H9 (cell line): ENCODE measurements at regions not wholly inside any gene's neighbourhood (a gene's known extent, or its start where the extent isn't known, plus 50 kb on each side); places are given as distances from the start of the nearest gene placed in this dataset.

Experiments
- DNase-seq: peaks from one replicate; pipeline ENCODE4 v3.0.0-alpha.2; 2017
- H2AFZ ChIP-seq: one replicate; pipeline ENCODE4 v1.6.1; 2013; ENCODE audit warnings: mild to moderate bottlenecking, low read length, control low read depth, moderate library complexity
- H2AK5ac ChIP-seq: 2 replicates; pipeline ENCODE4 v1.6.1; 2013; ENCODE audit warnings: low read length, control low read depth, mixed read lengths; ENCODE audit not compliant: insufficient read length
- H2BK120ac ChIP-seq: one replicate; pipeline ENCODE4 v1.6.1; 2013; ENCODE audit warnings: low read depth, mild to moderate bottlenecking, low read length, control low read depth, inconsistent platforms; ENCODE audit not compliant: poor library complexity, severe bottlenecking
- H2BK12ac ChIP-seq: 2 replicates; pipeline ENCODE4 v1.6.1; 2013; ENCODE audit warnings: low read length, control low read depth, mixed read lengths, low read depth; ENCODE audit not compliant: insufficient read length
- H2BK15ac ChIP-seq: 2 replicates; pipeline ENCODE4 v1.6.1; 2013; ENCODE audit warnings: low read depth, low read length, control low read depth
- H2BK20ac ChIP-seq: one replicate; pipeline ENCODE4 v1.6.1; 2013; ENCODE audit warnings: low read depth, mild to moderate bottlenecking, low read length, control low read depth, inconsistent platforms; ENCODE audit not compliant: poor library complexity, severe bottlenecking
- H2BK5ac ChIP-seq: 2 replicates; pipeline ENCODE4 v1.6.1; 2013; ENCODE audit warnings: low read length, control low read depth, mixed read lengths; ENCODE audit not compliant: insufficient read length
- H3K14ac ChIP-seq: 2 replicates; pipeline ENCODE4 v1.6.1; 2013; ENCODE audit warnings: low read length, control low read depth; ENCODE audit not compliant: insufficient read depth
- H3K18ac ChIP-seq: 2 replicates; pipeline ENCODE4 v1.6.1; 2013; ENCODE audit warnings: low read depth, mild to moderate bottlenecking, mixed read lengths, low read length, control low read depth; ENCODE audit not compliant: insufficient read length
- H3K23ac ChIP-seq: 2 replicates; pipeline ENCODE4 v1.6.1; 2013; ENCODE audit warnings: low read length, control low read depth, mixed read lengths, low read depth; ENCODE audit not compliant: insufficient read length
- H3K23me2 ChIP-seq: 2 replicates; pipeline ENCODE4 v1.6.1; 2013; ENCODE audit warnings: low read depth, mild to moderate bottlenecking, mixed read lengths, low read length, control low read depth; ENCODE audit not compliant: insufficient read length, poor library complexity, severe bottlenecking
- H3K27ac ChIP-seq: 2 replicates; pipeline ENCODE4 v1.5.1; 2013; ENCODE audit warnings: low read length, control low read depth, mixed read lengths, low read depth; ENCODE audit not compliant: insufficient read length
- H3K27me3 ChIP-seq: 2 replicates; pipeline ENCODE4 v1.6.1; 2013; ENCODE audit warnings: low read length, control low read depth, inconsistent platforms; ENCODE audit not compliant: insufficient read depth
- H3K4ac ChIP-seq: 2 replicates; pipeline ENCODE4 v1.6.1; 2013; ENCODE audit warnings: low read depth, mild to moderate bottlenecking, control low read depth, inconsistent platforms, low read length, moderate library complexity
- H3K4me1 ChIP-seq: 2 replicates; pipeline ENCODE4 v1.6.1; 2013; ENCODE audit warnings: low read length, control low read depth, inconsistent platforms; ENCODE audit not compliant: insufficient read depth
- H3K4me2 ChIP-seq: 2 replicates; pipeline ENCODE4 v1.6.1; 2013; ENCODE audit warnings: low read length, control low read depth, mixed read lengths; ENCODE audit not compliant: insufficient read length, insufficient read depth
- H3K56ac ChIP-seq: 2 replicates; pipeline ENCODE4 v1.6.1; 2013; ENCODE audit warnings: low read depth, mild to moderate bottlenecking, mixed read lengths, low read length, control low read depth; ENCODE audit not compliant: insufficient read length
- H3K79me1 ChIP-seq: 2 replicates; pipeline ENCODE4 v1.6.1; 2013; ENCODE audit warnings: low read depth, mild to moderate bottlenecking, moderate library complexity, low read length, control low read depth, inconsistent platforms; ENCODE audit not compliant: insufficient read depth, poor library complexity, severe bottlenecking
- H3K79me2 ChIP-seq: 2 replicates; pipeline ENCODE4 v1.6.1; 2013; ENCODE audit warnings: low read length, control low read depth, inconsistent platforms; ENCODE audit not compliant: insufficient read depth
- H3K9ac ChIP-seq: 2 replicates; pipeline ENCODE4 v1.6.1; 2013; ENCODE audit warnings: low read length, control low read depth, mixed read lengths; ENCODE audit not compliant: insufficient read length; ENCODE audit errors: extremely low read depth
- H3K9me3 ChIP-seq: one replicate; pipeline ENCODE4 v1.6.1; 2013; ENCODE audit warnings: low read depth, low read length, inconsistent platforms; ENCODE audit not compliant: control insufficient read depth
- H3T11ph ChIP-seq: one replicate; pipeline ENCODE4 v1.6.1; 2013; ENCODE audit warnings: mild to moderate bottlenecking, low read length, control low read depth, inconsistent platforms
- H4K20me1 ChIP-seq: one replicate; pipeline ENCODE4 v1.6.1; 2013; ENCODE audit not compliant: control insufficient read depth, insufficient read length, insufficient read depth
- H4K5ac ChIP-seq: 2 replicates; pipeline ENCODE4 v1.6.1; 2013; ENCODE audit warnings: low read depth, mild to moderate bottlenecking, mixed read lengths, low read length, control low read depth; ENCODE audit not compliant: insufficient read length
- H4K8ac ChIP-seq: replicated peaks from 2 replicates; pipeline ENCODE4 v1.6.1; 2013; ENCODE audit warnings: low read length, control low read depth, mixed read lengths, low read depth; ENCODE audit not compliant: insufficient read length
- H4K91ac ChIP-seq: 2 replicates; pipeline ENCODE4 v1.6.1; 2013; ENCODE audit warnings: low read depth, mild to moderate bottlenecking, moderate library complexity, mixed read lengths, low read length, control low read depth; ENCODE audit not compliant: insufficient read length
- H3K27ac Mint-ChIP-seq, 3 experiments: 2 replicates in 2 of 3; 3 replicates in 1 of 3; pipeline ENCODE4 v1.8.0; 2020 to 2021; ENCODE audit warnings: mixed read lengths in 3 of 3, mild to moderate bottlenecking in 1 of 3, moderate library complexity in 1 of 3
- H3K27me3 Mint-ChIP-seq: 2 replicates; pipeline ENCODE4 v1.8.0; 2021; ENCODE audit warnings: low read depth, mild to moderate bottlenecking, moderate library complexity, mixed read lengths
- H3K36me3 Mint-ChIP-seq, 3 experiments: 2 replicates in 2 of 3; 3 replicates in 1 of 3; pipeline ENCODE4 v1.8.0; 2020 to 2021; ENCODE audit warnings: low read depth in 3 of 3, mixed read lengths in 3 of 3; ENCODE audit not compliant: insufficient read depth in 1 of 3
- H3K4me1 Mint-ChIP-seq, 2 experiments: 2 replicates each; pipeline ENCODE4 v1.8.0; 2020; ENCODE audit warnings: mixed read lengths in 2 of 2
- H3K4me3 Mint-ChIP-seq, 2 experiments: 2 replicates in 1 of 2; 3 replicates in 1 of 2; pipeline ENCODE4 v1.8.0; 2020 to 2021; ENCODE audit warnings: mild to moderate bottlenecking in 2 of 2, mixed read lengths in 2 of 2, moderate library complexity in 1 of 2
- H3K9me3 Mint-ChIP-seq, 2 experiments: 2 replicates in 1 of 2; 3 replicates in 1 of 2; pipeline ENCODE4 v1.8.0; 2020; ENCODE audit warnings: mild to moderate bottlenecking in 2 of 2, mixed read lengths in 2 of 2, moderate library complexity in 1 of 2
- CTCF ChIP-seq: fragments of 200-600 bp; sonication (generic); conservative IDR thresholded peaks from 3 replicates; pipeline ENCODE4 v1.8.0; 2021; ENCODE audit warnings: antibody characterized with exemption, mild to moderate bottlenecking
- WGBS: extraction: QIAGEN DNeasy Blood & Tissue Kit; methylation state at CpG from one replicate; pipeline ENCODE4 v1.1.7; 2013; ENCODE audit warnings: missing lambda C conversion rate, low lambda C conversion rate, mixed read lengths; ENCODE audit not compliant: insufficient read length; ENCODE audit errors: extremely low coverage; 5-methylcytosine and 5-hydroxymethylcytosine counted together

GRCh38 chr1:13931226-13931625 is 231.2 kb downstream of the PRDM2 start:
- H2BK120ac ChIP-seq, result no peak overlapping the region
- no peak overlapping the region for H2BK15ac ChIP-seq
- H3K23me2 ChIP-seq, result no peaks in the 10 kb centered on the region
- no peaks in the 10 kb centered on the region for H3K36me3 Mint-ChIP-seq
- no peak overlapping the region for H2BK12ac ChIP-seq
- no peaks in the 10 kb centered on the region for H3K79me1 ChIP-seq
- H3K9ac ChIP-seq, result no peak overlapping the region
- H4K5ac ChIP-seq, result no peak overlapping the region
- peaks cover 14% of the 10 kb centered on the region for H3K27me3 Mint-ChIP-seq
- H3K18ac ChIP-seq, result no peak overlapping the region
- no peak overlapping the region for H2BK5ac ChIP-seq
- no peak overlapping the region for H3K27ac Mint-ChIP-seq
- H3K4ac ChIP-seq, result no peak overlapping the region
- H3K56ac ChIP-seq, result no peak overlapping the region
- H3K14ac ChIP-seq, result no peak overlapping the region
- no peak overlapping the region for H2AK5ac ChIP-seq
- no peak for TF ChIP-seq CTCF
- H3K4me1 ChIP-seq, result no peaks in the 10 kb centered on the region
- no peak overlapping the region for H3K4me3 Mint-ChIP-seq
- no peak overlapping the region for H2AFZ ChIP-seq
- H3K4me1 Mint-ChIP-seq, result peaks cover 6% of the 10 kb centered on the region in 2 experiments
- no peak overlapping the region for H3K27ac ChIP-seq
- WGBS, result no CpG with 5 or more reads among the region's 3 CpGs
- no peak overlapping the region for H4K8ac ChIP-seq
- H3T11ph ChIP-seq, result no peak overlapping the region
- H2BK20ac ChIP-seq, result no peak overlapping the region
- H4K20me1 ChIP-seq, result no peaks in the 10 kb centered on the region
- no peaks in the 10 kb centered on the region for H3K79me2 ChIP-seq
- H3K9me3 ChIP-seq, result no peaks in the 10 kb centered on the region
- H3K9me3 Mint-ChIP-seq, result no peaks in the 10 kb centered on the region
- no peak for DNase-seq
- no peaks in the 10 kb centered on the region for H3K27me3 ChIP-seq
- H3K23ac ChIP-seq, result no peak overlapping the region
- no peak overlapping the region for H4K91ac ChIP-seq
- H3K4me2 ChIP-seq, result no peak overlapping the region
